Smooth muscle cell (in vitro differentiated cells): ENCODE measurements at regions not wholly inside any gene's neighbourhood (a gene's known extent, or its start where the extent isn't known, plus 50 kb on each side); places are given as distances from the start of the nearest gene placed in this dataset.

Experiments used
- DNase-seq: peaks from one replicate; lab custom pipeline; 2025; ENCODE audit not compliant: unreplicated experiment; lab: John Stamatoyannopoulos, UW
- H2AFZ ChIP-seq: fragments of 200-600 bp; sonication (generic); 2 replicates; pipeline ENCODE4 v1.6.0; 2016; ENCODE audit warnings: antibody characterized with exemption, low read depth, mild to moderate bottlenecking
- H3F3A ChIP-seq: fragments of 200-600 bp; sonication (generic); 2 replicates; pipeline ENCODE4 v1.6.0; 2017; ENCODE audit warnings: antibody characterized with exemption, low read depth
- H3K27ac ChIP-seq: fragments of 200-600 bp; sonication (generic); 2 replicates; pipeline ENCODE4 v1.5.1; 2016; ENCODE audit warnings: low read depth, mild to moderate bottlenecking
- H3K27me3 ChIP-seq: fragments of 200-600 bp; sonication (generic); 2 replicates; pipeline ENCODE4 v1.6.1; 2016; ENCODE audit warnings: low read depth, mild to moderate bottlenecking
- H3K36me3 ChIP-seq: fragments of 200-600 bp; sonication (generic); 2 replicates; pipeline ENCODE4 v1.5.1; 2016; ENCODE audit warnings: low read depth
- H3K4me1 ChIP-seq: fragments of 200-600 bp; sonication (generic); 2 replicates; pipeline ENCODE4 v1.5.1; 2016; ENCODE audit warnings: low read depth
- H3K4me2 ChIP-seq: fragments of 200-600 bp; sonication (generic); 2 replicates; pipeline ENCODE4 v1.6.0; 2016; ENCODE audit warnings: mild to moderate bottlenecking
- H3K4me3 ChIP-seq: fragments of 200-600 bp; sonication (generic); 2 replicates; pipeline ENCODE4 v1.5.1; 2016; ENCODE audit warnings: mild to moderate bottlenecking
- H3K79me2 ChIP-seq: fragments of 200-600 bp; sonication (generic); 2 replicates; pipeline ENCODE4 v1.6.0; 2016; ENCODE audit warnings: low read depth, mild to moderate bottlenecking
- H3K9ac ChIP-seq: fragments of 200-600 bp; sonication (generic); 2 replicates; pipeline ENCODE4 v1.6.0; 2016; ENCODE audit warnings: low read depth
- H3K9me3 ChIP-seq: fragments of 200-600 bp; sonication (generic); replicated peaks from 2 replicates; pipeline ENCODE4 v1.5.1; 2016; ENCODE audit warnings: low read depth
- H4K20me1 ChIP-seq: fragments of 200-600 bp; sonication (generic); 2 replicates; pipeline ENCODE4 v1.6.0; 2016; ENCODE audit warnings: low read depth
- CTCF ChIP-seq: fragments of 200-600 bp; sonication (generic); IDR thresholded peaks from 2 replicates; pipeline ENCODE4 v1.5.1; 2017; ENCODE audit warnings: borderline replicate concordance, mild to moderate bottlenecking, antibody characterized with exemption; ENCODE audit not compliant: insufficient read depth, poor library complexity, severe bottlenecking
- WGBS: methylation state at CpG from one replicate; pipeline ENCODE4 v1.1.7; 2016; ENCODE audit warnings: low lambda C conversion rate; 5-methylcytosine and 5-hydroxymethylcytosine counted together

- Histone ChIP-seq H2AFZ (no peak overlapping the region), H3K4me2 (no peak overlapping the region), H3K4me3 (no peak overlapping the region), H3F3A (no peaks in the 10 kb centered on the region), H3K79me2 (no peaks in the 10 kb centered on the region), H3K4me1 (no peaks in the 10 kb centered on the region), H3K36me3 (no peaks in the 10 kb centered on the region), H3K9me3 (no peaks in the 10 kb centered on the region), H3K9ac (no peak overlapping the region), H4K20me1 (no peaks in the 10 kb centered on the region), H3K27ac (no peak overlapping the region), H3K27me3 (no peaks in the 10 kb centered on the region)
- no peak for DNase-seq
- no peak for TF ChIP-seq CTCF
These were observed 845.9 kb downstream of the CDH9 start for GRCh38 chr5:26192486-26192885.

- WGBS = 92% methylated on average over 1 of the region's 1 CpG
- DNase-seq = no peak
These were observed 856.8 kb downstream of the CDH9 start for GRCh38 chr5:26181582-26181981.

GRCh38 chr5:26148569-26149107 lies 889.7 kb downstream of the CDH9 start:
- Histone ChIP-seq H3K9ac (no peak overlapping the region), H3K36me3 (no peaks in the 10 kb centered on the region), H3K9me3 (no peaks in the 10 kb centered on the region), H4K20me1 (no peaks in the 10 kb centered on the region), H2AFZ (no peak overlapping the region), H3K27me3 (no peaks in the 10 kb centered on the region), H3F3A (no peaks in the 10 kb centered on the region), H3K4me2 (no peak overlapping the region), H3K27ac (no peak overlapping the region), H3K4me1 (no peaks in the 10 kb centered on the region), H3K4me3 (no peak overlapping the region), H3K79me2 (no peaks in the 10 kb centered on the region)
- WGBS = 79% methylated on average over 7 of the region's 7 CpGs
- no peak for DNase-seq
- no peak for TF ChIP-seq CTCF

More at GRCh38 chr5:26181582-26181981, 856.8 kb downstream of the CDH9 start:
- H3K4me2 ChIP-seq = no peak overlapping the region
- no peaks in the 10 kb centered on the region for H3K9me3 ChIP-seq
- H3F3A ChIP-seq = no peaks in the 10 kb centered on the region
- H3K27ac ChIP-seq = no peak overlapping the region
- H3K27me3 ChIP-seq = no peaks in the 10 kb centered on the region
- no peak overlapping the region for H2AFZ ChIP-seq
- no peak for TF ChIP-seq CTCF
- H3K4me1 ChIP-seq = no peaks in the 10 kb centered on the region
- no peak overlapping the region for H3K9ac ChIP-seq
- no peak overlapping the region for H3K4me3 ChIP-seq
- H3K36me3 ChIP-seq = no peaks in the 10 kb centered on the region
- H3K79me2 ChIP-seq = no peaks in the 10 kb centered on the region
- no peaks in the 10 kb centered on the region for H4K20me1 ChIP-seq

- H3K27me3 ChIP-seq = no peaks in the 10 kb centered on the region
- H3K9ac ChIP-seq = no peak overlapping the region
- no peaks in the 10 kb centered on the region for H3K4me1 ChIP-seq
- no peaks in the 10 kb centered on the region for H3K79me2 ChIP-seq
- no peak for DNase-seq
- no peak overlapping the region for H3K4me3 ChIP-seq
- H3K27ac ChIP-seq = no peak overlapping the region
- WGBS = 84% methylated on average over 2 of the region's 2 CpGs
- H3K4me2 ChIP-seq = no peak overlapping the region
- H3F3A ChIP-seq = no peaks in the 10 kb centered on the region
- H4K20me1 ChIP-seq = no peaks in the 10 kb centered on the region
- no peaks in the 10 kb centered on the region for H3K9me3 ChIP-seq
- no peak overlapping the region for H2AFZ ChIP-seq
- no peak for TF ChIP-seq CTCF
- no peaks in the 10 kb centered on the region for H3K36me3 ChIP-seq
These were observed 895.1 kb downstream of the CDH9 start for GRCh38 chr5:26143259-26143658.
